Keratinocyte (primary cell): ENCODE measurements at regions not wholly inside any gene's neighbourhood (a gene's known extent, or its start where the extent isn't known, plus 50 kb on each side); places are given as distances from the start of the nearest gene placed in this dataset.

Experiments used
- DNase-seq: peaks from one replicate; pipeline ENCODE4 v3.0.0-alpha.2; 2011; ENCODE audit warnings: low read depth, missing footprints, low spot score
- FAIRE-seq: peaks from 2 replicates; lab custom pipeline; 2011; peaks lifted over from hg19 to GRCh38; lab: Jason Lieb, UNC
- H2AFZ ChIP-seq: 2 replicates; pipeline ENCODE4 v1.6.0; 2012; ENCODE audit warnings: low read length, control low read depth, inconsistent platforms; ENCODE audit not compliant: control insufficient read depth
- H3K27ac ChIP-seq: 2 replicates; pipeline ENCODE4 v1.5.1; 2011; ENCODE audit warnings: low read length; ENCODE audit not compliant: control insufficient read depth, insufficient read depth
- H3K27me3 ChIP-seq: 3 replicates; pipeline ENCODE4 v1.6.0; 2011; ENCODE audit warnings: low read length; ENCODE audit not compliant: control insufficient read depth, insufficient read depth; ENCODE audit errors: extremely low read depth
- H3K36me3 ChIP-seq, 2 experiments: 2 replicates in 1 of 2; 3 replicates in 1 of 2; pipeline ENCODE4 v1.5.1; 2011; ENCODE audit warnings: low read length in 2 of 2, mild to moderate bottlenecking in 1 of 2; ENCODE audit not compliant: control insufficient read depth in 2 of 2, insufficient read depth in 2 of 2; ENCODE audit errors: extremely low read depth in 1 of 2
- H3K4me1 ChIP-seq: 3 replicates; pipeline ENCODE4 v1.5.1; 2011; ENCODE audit warnings: low read length; ENCODE audit not compliant: control insufficient read depth, insufficient read depth; ENCODE audit errors: extremely low read depth
- H3K4me2 ChIP-seq: 3 replicates; pipeline ENCODE4 v1.6.0; 2011; ENCODE audit warnings: low read depth, low read length; ENCODE audit not compliant: control insufficient read depth, insufficient read depth; ENCODE audit errors: extremely low read depth
- H3K4me3 ChIP-seq, 3 experiments: fragments of 200-600 bp in 1 of 3; sonication (generic) in 1 of 3; 2 replicates in 2 of 3; 3 replicates in 1 of 3; pipeline ENCODE4 v1.5.1; 2011 to 2016; ENCODE audit warnings: low read length in 3 of 3, mild to moderate bottlenecking in 3 of 3, control low read depth in 2 of 3, inconsistent platforms in 1 of 3, low read depth in 1 of 3, mixed read lengths in 1 of 3, mixed run types in 1 of 3, moderate library complexity in 1 of 3; ENCODE audit not compliant: control insufficient read depth in 2 of 3, insufficient read depth in 2 of 3; ENCODE audit errors: extremely low read depth in 1 of 3
- H3K79me2 ChIP-seq: 2 replicates; pipeline ENCODE4 v1.6.0; 2012; ENCODE audit warnings: low read length; ENCODE audit not compliant: control insufficient read depth, insufficient read depth
- H3K9ac ChIP-seq: 3 replicates; pipeline ENCODE4 v1.6.0; 2011; ENCODE audit warnings: low read length; ENCODE audit not compliant: control insufficient read depth, insufficient read depth; ENCODE audit errors: extremely low read depth
- H3K9me1 ChIP-seq: 3 replicates; pipeline ENCODE4 v1.6.0; 2011; ENCODE audit warnings: low read length; ENCODE audit not compliant: control insufficient read depth, insufficient read depth; ENCODE audit errors: extremely low read depth
- H3K9me3 ChIP-seq: 2 replicates; pipeline ENCODE4 v1.5.1; 2012; ENCODE audit warnings: low read depth, low read length; ENCODE audit not compliant: control insufficient read depth
- H4K20me1 ChIP-seq: 3 replicates; pipeline ENCODE4 v1.6.0; 2011; ENCODE audit warnings: low read length; ENCODE audit not compliant: control insufficient read depth, insufficient read depth; ENCODE audit errors: extremely low read depth
- CTCF ChIP-seq, 3 experiments: IDR thresholded peaks in 1 of 3; conservative IDR thresholded peaks in 1 of 3; optimal IDR thresholded peaks in 1 of 3; 2 replicates in 2 of 3; 3 replicates in 1 of 3; pipeline versions ENCODE3 to v1.5.1; 2011; ENCODE audit warnings: low read length in 3 of 3, mild to moderate bottlenecking in 3 of 3, moderate library complexity in 2 of 3, control low read depth in 1 of 3, inconsistent platforms in 1 of 3; ENCODE audit not compliant: insufficient read depth in 2 of 3; ENCODE audit errors: extremely low read depth in 1 of 3
- EZH2 ChIP-seq: IDR thresholded peaks from one replicate; pipeline ENCODE4 v1.6.1; 2012; ENCODE audit warnings: inconsistent platforms, mild to moderate bottlenecking, low read length, moderate library complexity
- dilution Hi-C: fragments of 300-500 bp; cut with MboI; formaldehyde crosslinking; loops from one replicate; pipeline ENCODE4 v1.7.0; 2020; ENCODE audit warnings: low sequenced_read_pairs; ENCODE audit not compliant: extremely low pct_ligation_motif_present

- FAIRE-seq = no peak
- no peak for DNase-seq
- Histone ChIP-seq H3K4me2 (no peak overlapping the region), H3K27ac (no peak overlapping the region), H3K36me3 (no peaks in the 10 kb centered on the region), H3K4me3 (no peak overlapping the region), H3K4me1 (no peaks in the 10 kb centered on the region), H3K79me2 (no peaks in the 10 kb centered on the region), H3K9me1 (no peaks in the 10 kb centered on the region), H3K27me3 (no peaks in the 10 kb centered on the region), H3K9ac (no peak overlapping the region), H2AFZ (no peak overlapping the region), H3K9me3 (no peaks in the 10 kb centered on the region), H4K20me1 (no peaks in the 10 kb centered on the region)
- TF ChIP-seq CTCF (optimal IDR thresholded peaks at IDR 0.05 in 1 of 3, IDR thresholded peaks at IDR 0.05 in 1 of 3, conservative IDR thresholded peaks at IDR 0.05 in 1 of 3; ENCODE audit: extremely low read depth in 1 of 3, insufficient read depth in 2 of 3, low read length in 3 of 3) = no peak
- no peak for TF ChIP-seq EZH2
- dilution Hi-C loops = no loop called here
Observed at GRCh38 chr13:80965097-80965496, 624.2 kb upstream of the SPRY2 start.

GRCh38 chr13:80962855-80963254 lies 621.9 kb upstream of the SPRY2 start:
- TF ChIP-seq EZH2 (no peak), CTCF (optimal IDR thresholded peaks at IDR 0.05 in 1 of 3, IDR thresholded peaks at IDR 0.05 in 1 of 3, conservative IDR thresholded peaks at IDR 0.05 in 1 of 3; ENCODE audit: extremely low read depth in 1 of 3, insufficient read depth in 2 of 3, low read length in 3 of 3) (no peak)
- no peak overlapping the region for H3K27ac ChIP-seq
- no peaks in the 10 kb centered on the region for H3K27me3 ChIP-seq
- H2AFZ ChIP-seq = no peak overlapping the region
- no peaks in the 10 kb centered on the region for H3K9me1 ChIP-seq
- H3K4me1 ChIP-seq = no peaks in the 10 kb centered on the region
- no peaks in the 10 kb centered on the region for H4K20me1 ChIP-seq
- DNase-seq (no peak), FAIRE-seq (no peak)
- H3K4me2 ChIP-seq = no peak overlapping the region
- no peak overlapping the region for H3K9ac ChIP-seq
- no peaks in the 10 kb centered on the region for H3K9me3 ChIP-seq
- H3K4me3 ChIP-seq = no peak overlapping the region
- dilution Hi-C loops = no loop called here
- no peaks in the 10 kb centered on the region for H3K36me3 ChIP-seq
- H3K79me2 ChIP-seq = no peaks in the 10 kb centered on the region
